CD4-positive, alpha-beta T cell (primary cell): ENCODE measurements at regions not wholly inside any gene's neighbourhood (a gene's known extent, or its start where the extent isn't known, plus 50 kb on each side); places are given as distances from the start of the nearest gene placed in this dataset.

Source experiments
- ATAC-seq: fragments of 200-7000 bp; cut with Tn5 transposase; one replicate; pipeline ENCODE4 v1.10.0; 2022; ENCODE audit warnings: mild to moderate bottlenecking; ENCODE audit not compliant: poor library complexity
- CTCF ChIA-PET: fragments of 350-600 bp; sonication (Branson Sonifier 250); formaldehyde crosslinking; loops from one replicate; lab custom pipeline; 2021; ENCODE audit warnings: antibody characterized with exemption, inconsistent platforms; lab: Charles Lee
- POLR2A ChIA-PET: fragments of 350-600 bp; sonication (Branson Sonifier 250); formaldehyde crosslinking; loops from one replicate; lab custom pipeline; 2021; ENCODE audit warnings: antibody characterized with exemption, inconsistent platforms; lab: Charles Lee
- DNase-seq, 14 experiments: peaks; one replicate each; pipeline ENCODE4 v3.0.0-alpha.2; 2013 to 2020; ENCODE audit warnings: mixed read lengths in 2 of 14
- H3K27ac ChIP-seq, 2 donors: one replicate each; pipeline versions ENCODE4 v1.5.1 to v1.7.0; 2013; ENCODE audit warnings: low read length in 2 of 2, low read depth in 1 of 2, mild to moderate bottlenecking in 1 of 2
- H3K27me3 ChIP-seq, 2 experiments: 1 replicate in 1 of 2; 2 replicates in 1 of 2; pipeline versions ENCODE4 v1.6.1 to v1.7.0; 2013; ENCODE audit warnings: low read length in 2 of 2, control low read depth in 1 of 2, mild to moderate bottlenecking in 1 of 2, moderate library complexity in 1 of 2; ENCODE audit not compliant: insufficient read depth in 2 of 2, control insufficient read depth in 1 of 2
- H3K36me3 ChIP-seq: one replicate; pipeline ENCODE4 v1.6.1; 2013; ENCODE audit warnings: low read length, control low read depth; ENCODE audit not compliant: insufficient read depth
- H3K4me1 ChIP-seq: one replicate; pipeline ENCODE4 v1.6.1; 2013; ENCODE audit warnings: low read length, control low read depth; ENCODE audit not compliant: insufficient read depth
- H3K4me3 ChIP-seq: one replicate; pipeline ENCODE4 v1.5.1; 2013; ENCODE audit warnings: mild to moderate bottlenecking, low read length, moderate library complexity
- H3K9me3 ChIP-seq, 2 experiments: 1 replicate in 1 of 2; 2 replicates in 1 of 2; pipeline versions ENCODE4 v1.6.1 to v1.7.0; 2013; ENCODE audit warnings: low read length in 2 of 2, mild to moderate bottlenecking in 2 of 2, control low read depth in 1 of 2, moderate library complexity in 1 of 2; ENCODE audit not compliant: control insufficient read depth in 1 of 2, insufficient read depth in 1 of 2
- H3K27ac Mint-ChIP-seq: one replicate; pipeline ENCODE4 v1.8.0; 2020; ENCODE audit warnings: mixed read lengths
- H3K27me3 Mint-ChIP-seq: one replicate; pipeline ENCODE4 v1.8.0; 2021; ENCODE audit warnings: mixed read lengths
- H3K36me3 Mint-ChIP-seq: one replicate; pipeline ENCODE4 v1.8.0; 2021; ENCODE audit warnings: low read depth, mixed read lengths
- H3K4me1 Mint-ChIP-seq: one replicate; pipeline ENCODE4 v1.8.0; 2021; ENCODE audit warnings: low read depth, mixed read lengths
- H3K4me3 Mint-ChIP-seq: one replicate; pipeline ENCODE4 v1.8.0; 2020; ENCODE audit warnings: mild to moderate bottlenecking, mixed read lengths
- H3K9me3 Mint-ChIP-seq: one replicate; pipeline ENCODE4 v1.8.0; 2020; ENCODE audit warnings: mixed read lengths
- CTCF ChIP-seq: fragments of 200-600 bp; IDR thresholded peaks from one replicate; pipeline ENCODE4 v1.8.0; 2022; ENCODE audit warnings: antibody characterized with exemption, mild to moderate bottlenecking
- intact Hi-C, 2 experiments: fragments of 100-400 bp; cut with DNase I in 1 of 2; cut with micrococcal nuclease in 1 of 2; formaldehyde crosslinking; loops; one replicate each; pipeline versions ENCODE4 v1.15.1 to v1.9.0; 2023 to 2025; cut with DNase I, micrococcal nuclease

DNA sequence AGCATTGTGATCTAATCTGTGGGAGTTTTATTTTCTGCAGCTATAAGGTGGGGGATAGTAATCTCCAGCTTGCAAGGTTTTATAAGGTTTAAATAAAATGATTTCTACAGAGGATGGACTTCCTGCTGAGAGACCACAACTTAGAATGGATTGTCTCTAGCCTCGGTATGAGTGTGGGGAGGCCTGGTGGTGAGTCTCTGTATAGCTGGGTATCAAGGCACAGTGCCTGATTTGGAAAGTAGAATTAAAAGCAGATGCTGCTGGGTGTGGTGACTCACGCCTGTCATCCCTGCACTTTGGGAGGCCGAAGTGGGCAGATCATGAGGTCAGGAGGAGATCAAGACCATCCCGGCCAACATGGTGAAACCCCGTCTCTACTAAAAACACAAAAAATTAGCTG is 162.0 kb upstream of the GATB start:
- Mint-ChIP-seq H3K9me3 (peaks cover 2% of the 10 kb centered on the region), H3K27me3 (no peaks in the 10 kb centered on the region), H3K27ac (no peak overlapping the region), H3K36me3 (no peaks in the 10 kb centered on the region), H3K4me3 (no peak overlapping the region), H3K4me1 (no peaks in the 10 kb centered on the region)
- TF ChIP-seq CTCF = no peak
- Histone ChIP-seq H3K27ac (no peak overlapping the region), H3K36me3 (no peaks in the 10 kb centered on the region), H3K4me1 (no peaks in the 10 kb centered on the region), H3K9me3 (no peaks in the 10 kb centered on the region), H3K4me3 (no peak overlapping the region), H3K27me3 (no peaks in the 10 kb centered on the region)
- DNase-seq = no peak
- no peak for ATAC-seq
- POLR2A ChIA-PET = no interaction called here
- intact Hi-C loops = no loop called here
- CTCF ChIA-PET = no interaction called here

- Mint-ChIP-seq H3K4me3 (no peak overlapping the region), H3K36me3 (no peaks in the 10 kb centered on the region), H3K4me1 (no peaks in the 10 kb centered on the region), H3K27ac (no peak overlapping the region), H3K27me3 (no peaks in the 10 kb centered on the region), H3K9me3 (peaks cover 2% of the 10 kb centered on the region)
- Histone ChIP-seq H3K27ac (no peak overlapping the region), H3K4me3 (no peak overlapping the region), H3K4me1 (no peaks in the 10 kb centered on the region), H3K36me3 (no peaks in the 10 kb centered on the region), H3K9me3 (no peaks in the 10 kb centered on the region), H3K27me3 (no peaks in the 10 kb centered on the region)
- ChIA-PET POLR2A (no interaction called here), CTCF (interaction anchor here (1.0 kb wide), 1 partner anchor 11 kb away, joined by 4 read pairs; no protein-coding TSS in a partner anchor)
- intact Hi-C loops = no loop called here
- DNase-seq = no peak
- ATAC-seq = no peak
- no peak for TF ChIP-seq CTCF
These were observed 161.5 kb upstream of the GATB start for GRCh38 chr4:151922306-151922705.

DNA sequence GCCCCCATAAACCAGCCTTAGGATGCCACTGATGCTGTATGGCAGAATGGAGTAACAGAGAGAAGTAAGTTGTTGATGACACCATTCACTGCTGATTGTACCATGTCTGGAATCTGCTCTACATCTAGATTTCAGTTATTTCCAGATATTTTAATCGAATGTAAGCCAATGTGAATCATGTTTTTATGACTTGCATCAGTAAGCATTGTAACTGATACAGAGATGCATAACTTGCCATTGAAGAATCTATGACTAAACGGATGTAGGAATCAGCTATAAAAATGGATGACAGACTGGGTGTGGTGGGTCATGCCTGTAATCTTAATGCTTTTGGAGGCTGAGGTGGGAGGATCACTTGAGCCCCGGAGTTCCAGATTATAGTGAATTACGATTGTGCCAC is 161.0 kb upstream of the GATB start:
- Histone ChIP-seq H3K27ac (no peak overlapping the region), H3K4me1 (no peaks in the 10 kb centered on the region), H3K4me3 (no peak overlapping the region), H3K36me3 (no peaks in the 10 kb centered on the region), H3K27me3 (no peaks in the 10 kb centered on the region), H3K9me3 (no peaks in the 10 kb centered on the region)
- DNase-seq (no peak), ATAC-seq (no peak)
- Mint-ChIP-seq H3K4me3 (no peak overlapping the region), H3K4me1 (no peaks in the 10 kb centered on the region), H3K9me3 (peaks cover 2% of the 10 kb centered on the region), H3K27ac (no peak overlapping the region), H3K36me3 (no peaks in the 10 kb centered on the region), H3K27me3 (no peaks in the 10 kb centered on the region)
- intact Hi-C loops = no loop called here
- CTCF ChIA-PET = interaction anchor here (1.0 kb wide), 1 partner anchor 11 kb away, joined by 4 read pairs; no protein-coding TSS in a partner anchor
- no peak for TF ChIP-seq CTCF
- POLR2A ChIA-PET = no interaction called here
